Ovary (tissue), 3 donors: ENCODE measurements at regions not wholly inside any gene's neighbourhood (a gene's known extent, or its start where the extent isn't known, plus 50 kb on each side); places are given as distances from the start of the nearest gene placed in this dataset.
A peak's percentile ranks its signal among the peaks of the same experiment; 100 is the strongest.

Source experiments
- CTCF ChIP-seq, 3 donors: fragments of 450-650 bp in 2 of 3; fragments of 200-600 bp in 1 of 3; IDR thresholded peaks; one replicate each; pipeline versions ENCODE4 v1.5.1 to v1.8.0; 2016 to 2022; ENCODE audit warnings: antibody characterized with exemption in 3 of 3, mild to moderate bottlenecking in 1 of 3
- POLR2A ChIP-seq: fragments of 450-650 bp; IDR thresholded peaks from one replicate; pipeline ENCODE4 v1.6.1; 2017; ENCODE audit warnings: antibody characterized with exemption, mild to moderate bottlenecking, moderate library complexity
- donor health status: DM: no; HTN: no; CAD: no.

- TF ChIP-seq CTCF (IDR thresholded peaks at IDR 0.05) = peak in 2 of 3 donors; percentile 46 to 48
- TF ChIP-seq POLR2A = no peak
Measured at GRCh38 chr7:106793015-106793975, 71.8 kb upstream of the PIK3CG start.
